ENCODE measurements at regions not wholly inside any gene's neighbourhood (a gene's known extent, or its start where the extent isn't known, plus 50 kb on each side); places are given as distances from the start of the nearest gene placed in this dataset.
"Not testable (repeated sequence)": the region's sequence is repeated elsewhere in the genome, so short reads cannot be mapped to it uniquely, and the experiment has no call there.

DNA sequence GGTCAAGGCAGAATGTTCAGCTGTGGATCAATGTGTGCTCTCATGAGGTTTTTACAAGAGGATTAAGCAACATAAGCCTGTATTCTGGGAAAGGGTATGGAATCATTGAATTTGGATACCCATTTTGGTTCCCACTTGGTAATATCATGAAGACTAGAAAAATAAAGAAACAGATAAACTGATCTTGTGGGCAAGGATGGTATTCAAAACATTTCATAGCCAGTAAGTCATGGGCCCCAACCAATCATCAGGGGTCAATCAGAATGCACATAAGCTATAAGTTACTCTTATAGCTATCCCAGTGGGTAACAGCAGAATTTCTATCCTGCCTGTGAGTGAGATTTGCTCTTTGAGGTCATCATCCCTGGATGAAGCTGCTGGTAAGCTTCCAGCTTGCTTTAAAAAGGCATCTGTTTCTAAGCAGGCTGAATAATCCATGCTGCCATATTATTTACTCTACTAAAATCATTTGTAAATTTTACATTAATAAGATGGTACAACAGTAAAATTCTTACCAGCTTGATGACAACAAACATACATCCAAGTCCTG, 291.2 kb downstream of the RAD51AP2 start:
- no peak overlapping the region for H3K4me3 ChIP-seq (ENCODE audit: low read depth, low read length)
- TF ChIP-seq, protein P1, sequence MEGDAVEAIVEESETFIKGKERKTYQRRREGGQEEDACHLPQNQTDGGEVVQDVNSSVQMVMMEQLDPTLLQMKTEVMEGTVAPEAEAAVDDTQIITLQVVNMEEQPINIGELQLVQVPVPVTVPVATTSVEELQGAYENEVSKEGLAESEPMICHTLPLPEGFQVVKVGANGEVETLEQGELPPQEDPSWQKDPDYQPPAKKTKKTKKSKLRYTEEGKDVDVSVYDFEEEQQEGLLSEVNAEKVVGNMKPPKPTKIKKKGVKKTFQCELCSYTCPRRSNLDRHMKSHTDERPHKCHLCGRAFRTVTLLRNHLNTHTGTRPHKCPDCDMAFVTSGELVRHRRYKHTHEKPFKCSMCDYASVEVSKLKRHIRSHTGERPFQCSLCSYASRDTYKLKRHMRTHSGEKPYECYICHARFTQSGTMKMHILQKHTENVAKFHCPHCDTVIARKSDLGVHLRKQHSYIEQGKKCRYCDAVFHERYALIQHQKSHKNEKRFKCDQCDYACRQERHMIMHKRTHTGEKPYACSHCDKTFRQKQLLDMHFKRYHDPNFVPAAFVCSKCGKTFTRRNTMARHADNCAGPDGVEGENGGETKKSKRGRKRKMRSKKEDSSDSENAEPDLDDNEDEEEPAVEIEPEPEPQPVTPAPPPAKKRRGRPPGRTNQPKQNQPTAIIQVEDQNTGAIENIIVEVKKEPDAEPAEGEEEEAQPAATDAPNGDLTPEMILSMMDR (conservative IDR thresholded peaks at IDR 0.05; ENCODE audit: low read depth, low read length) = no peak
- no peak for DNase-seq (ENCODE audit: low read depth)

- DNase-seq (ENCODE audit: low read depth) = no peak
- H3K4me3 ChIP-seq (ENCODE audit: low read depth, low read length) = no peak overlapping the region
- TF ChIP-seq, protein P1 (conservative IDR thresholded peaks at IDR 0.05; ENCODE audit: low read depth, low read length) = no peak
These were observed 295.0 kb downstream of the RAD51AP2 start for GRCh38 chr2:17223211-17223610.

- TF ChIP-seq, protein P1 (conservative IDR thresholded peaks at IDR 0.05; ENCODE audit: low read depth, low read length) = no peak
- DNase-seq (ENCODE audit: low read depth) = no peak
- no peak overlapping the region for H3K4me3 ChIP-seq (ENCODE audit: low read depth, low read length)
These were observed 309.7 kb downstream of the RAD51AP2 start for GRCh38 chr2:17208511-17208910.

GRCh38 chr2:17206771-17207170, 311.5 kb downstream of the RAD51AP2 start:
- DNase-seq (ENCODE audit: low read depth) = no peak
- no peak overlapping the region for H3K4me3 ChIP-seq (ENCODE audit: low read depth, low read length)
- TF ChIP-seq, protein P1 (conservative IDR thresholded peaks at IDR 0.05; ENCODE audit: low read depth, low read length) = no peak

- H3K4me3 ChIP-seq (ENCODE audit: low read depth, low read length); DNase-seq (ENCODE audit: low read depth): not testable (repeated sequence)
These were observed 314.0 kb downstream of the RAD51AP2 start for GRCh38 chr2:17204214-17204613.

DNA sequence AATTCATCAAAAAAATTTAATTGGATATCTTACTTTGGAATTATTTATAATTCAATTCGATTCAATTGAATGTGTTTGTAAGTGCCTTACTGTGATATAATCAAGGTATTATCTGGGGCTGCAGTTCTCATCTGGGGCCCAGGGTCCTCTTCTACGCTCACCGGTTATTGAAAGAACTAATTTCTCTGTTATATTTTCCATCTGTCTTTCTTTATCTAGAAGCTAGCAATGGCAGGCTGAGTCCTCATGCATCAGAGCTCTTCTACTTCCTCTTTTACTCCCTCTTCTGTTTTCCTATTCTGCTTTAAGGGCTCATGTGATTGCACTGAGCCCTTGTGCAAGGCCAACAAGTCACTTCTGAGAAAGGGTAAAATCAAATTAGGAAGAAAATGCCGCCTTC, 315.6 kb downstream of the RAD51AP2 start:
- not testable (repeated sequence) for DNase-seq (ENCODE audit: low read depth)

DNA sequence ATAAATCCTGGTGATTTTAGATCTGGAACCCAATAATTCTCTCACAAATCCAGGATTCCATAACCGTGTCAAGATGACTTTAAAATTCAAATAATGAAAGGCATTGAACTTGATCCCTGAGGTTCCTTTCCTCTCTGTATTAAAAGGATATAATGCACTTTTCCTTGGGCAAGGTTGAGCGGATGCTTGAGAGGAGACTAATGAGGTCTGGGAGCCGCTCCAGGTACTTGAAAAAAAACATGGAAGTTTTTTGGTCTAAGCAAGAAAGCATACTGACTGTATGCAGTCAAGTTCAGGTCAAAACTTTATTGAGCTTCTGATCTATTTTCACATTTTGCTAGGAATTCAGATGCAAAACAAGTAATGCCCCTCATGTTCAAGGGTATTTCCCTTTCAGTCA, 318.5 kb downstream of the RAD51AP2 start:
- no peak overlapping the region for H3K4me3 ChIP-seq (ENCODE audit: low read depth, low read length)
- TF ChIP-seq, protein P1 (conservative IDR thresholded peaks at IDR 0.05; ENCODE audit: low read depth, low read length) = no peak
- no peak for DNase-seq (ENCODE audit: low read depth)

More for the DNA sequence above, 315.6 kb downstream of the RAD51AP2 start:
- H3K4me3 ChIP-seq (ENCODE audit: low read depth, low read length) = not testable (repeated sequence)

DNA sequence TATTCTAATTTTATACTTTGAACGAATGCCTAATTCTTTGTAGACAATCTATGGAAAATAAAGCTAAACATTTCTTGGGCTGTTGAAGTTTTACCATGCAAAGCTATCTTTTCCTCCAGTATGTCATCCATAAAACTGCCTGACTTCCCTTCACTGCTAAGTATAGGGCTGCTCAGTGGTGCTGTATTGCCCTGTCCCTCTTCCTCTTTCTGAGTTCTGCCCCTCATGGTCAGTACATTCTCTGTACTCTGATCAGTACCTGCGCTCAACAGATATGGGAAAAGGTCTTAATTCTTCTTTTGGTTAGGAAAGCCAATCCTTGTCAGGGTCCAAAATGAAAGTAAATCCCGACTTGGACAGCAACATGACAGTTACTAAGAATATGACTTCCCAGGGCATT, 321.9 kb downstream of the RAD51AP2 start:
- DNase-seq (ENCODE audit: low read depth) = no peak

More for the DNA sequence above, 321.9 kb downstream of the RAD51AP2 start:
- no peak overlapping the region for H3K4me3 ChIP-seq (ENCODE audit: low read depth, low read length)
- TF ChIP-seq, protein P1 (conservative IDR thresholded peaks at IDR 0.05; ENCODE audit: low read depth, low read length) = no peak
